IPS DF 6.9 (cell line): ENCODE measurements at regions not wholly inside any gene's neighbourhood (a gene's known extent, or its start where the extent isn't known, plus 50 kb on each side); places are given as distances from the start of the nearest gene placed in this dataset.

Experiments
- DNase-seq: peaks from one replicate; pipeline ENCODE4 v3.0.0-alpha.2; 2013; ENCODE audit warnings: low read depth, low spot score
- H3K27ac ChIP-seq: one replicate; pipeline ENCODE4 v1.5.1; 2013; ENCODE audit warnings: low read length, control low read depth
- H3K27me3 ChIP-seq: 2 replicates; pipeline ENCODE4 v1.6.1; 2013; ENCODE audit warnings: mild to moderate bottlenecking, low read length; ENCODE audit not compliant: control insufficient read depth, insufficient read depth
- H3K36me3 ChIP-seq: 2 replicates; pipeline ENCODE4 v1.6.1; 2013; ENCODE audit warnings: low read length; ENCODE audit not compliant: control insufficient read depth, insufficient read depth
- H3K4me1 ChIP-seq: 2 replicates; pipeline ENCODE4 v1.6.1; 2013; ENCODE audit warnings: low read length; ENCODE audit not compliant: control insufficient read depth, insufficient read depth
- H3K4me3 ChIP-seq: 2 replicates; pipeline ENCODE4 v1.5.1; 2013; ENCODE audit warnings: mild to moderate bottlenecking, low read length
- H3K9me3 ChIP-seq: 2 replicates; pipeline ENCODE4 v1.6.1; 2013; ENCODE audit warnings: low read length, inconsistent platforms; ENCODE audit not compliant: control insufficient read depth, insufficient read depth
- WGBS: extraction: QIAGEN DNeasy Blood & Tissue Kit; methylation state at CpG from one replicate; pipeline ENCODE4 v1.1.7; 2013; ENCODE audit warnings: mixed read lengths, missing lambda C conversion rate; ENCODE audit not compliant: insufficient read length, insufficient coverage; 5-methylcytosine and 5-hydroxymethylcytosine counted together

DNA sequence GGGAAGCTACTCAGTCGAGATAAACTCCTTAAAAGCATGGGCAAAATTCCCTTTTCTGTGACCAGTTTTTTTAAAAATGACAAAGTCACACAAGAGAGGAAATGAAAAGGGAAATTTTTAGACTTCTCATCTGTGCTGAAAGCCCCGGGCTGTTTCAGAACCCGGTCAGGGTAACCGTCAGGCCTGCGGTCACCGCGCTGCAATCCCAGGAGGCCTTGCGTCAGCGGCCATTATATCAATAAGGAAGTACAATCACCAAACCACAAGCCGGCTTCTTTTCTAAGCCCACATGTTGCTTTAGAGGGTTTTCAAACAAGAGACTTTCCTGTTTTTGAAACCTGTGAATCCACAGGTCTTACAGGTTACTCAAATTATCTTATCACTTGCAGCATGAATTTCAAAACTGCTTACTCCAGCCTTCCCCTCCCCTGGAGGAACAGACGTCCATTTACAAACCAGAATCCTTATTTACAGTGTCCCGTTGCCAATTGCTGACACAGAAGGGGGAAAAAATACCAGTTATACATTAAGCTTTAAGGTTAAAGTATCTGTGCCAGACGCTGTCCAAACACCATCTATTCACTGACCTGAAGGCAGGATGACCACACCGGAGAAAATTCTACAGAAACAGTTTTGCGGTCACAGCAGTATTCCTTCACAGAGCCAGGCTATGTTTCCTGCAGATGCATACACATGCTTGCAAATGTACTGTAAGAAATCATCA lies 165.3 kb downstream of the TOMM20 start:
- no peaks in the 10 kb centered on the region for H3K27me3 ChIP-seq
- H3K4me3 ChIP-seq, result no peak overlapping the region
- WGBS, result no CpG with 5 or more reads among the region's 15 CpGs
- no peak for DNase-seq
- H3K27ac ChIP-seq, result no peak overlapping the region
- H3K9me3 ChIP-seq, result no peaks in the 10 kb centered on the region
- H3K36me3 ChIP-seq, result no peaks in the 10 kb centered on the region
- H3K4me1 ChIP-seq, result no peaks in the 10 kb centered on the region

GRCh38 chr1:234962340-234962989 lies 166.2 kb downstream of the TOMM20 start:
- Histone ChIP-seq H3K27ac (no peak overlapping the region), H3K4me3 (no peak overlapping the region), H3K36me3 (no peaks in the 10 kb centered on the region), H3K27me3 (no peaks in the 10 kb centered on the region), H3K9me3 (no peaks in the 10 kb centered on the region), H3K4me1 (peaks cover 5% of the 10 kb centered on the region; the same call in 1 of the 2 replicates)
- no CpG with 5 or more reads among the region's 9 CpGs for WGBS
- no peak for DNase-seq

GRCh38 chr1:234961456-234962339 lies 166.9 kb downstream of the TOMM20 start:
- H3K4me3 ChIP-seq, result no peak overlapping the region
- no peak overlapping the region for H3K27ac ChIP-seq
- DNase-seq, result no peak
- no CpG with 5 or more reads among the region's 9 CpGs for WGBS
- no peaks in the 10 kb centered on the region for H3K36me3 ChIP-seq
- H3K27me3 ChIP-seq, result no peaks in the 10 kb centered on the region
- H3K4me1 ChIP-seq, result peaks cover 5% of the 10 kb centered on the region; the same call in 1 of the 2 replicates
- H3K9me3 ChIP-seq, result no peaks in the 10 kb centered on the region

DNA sequence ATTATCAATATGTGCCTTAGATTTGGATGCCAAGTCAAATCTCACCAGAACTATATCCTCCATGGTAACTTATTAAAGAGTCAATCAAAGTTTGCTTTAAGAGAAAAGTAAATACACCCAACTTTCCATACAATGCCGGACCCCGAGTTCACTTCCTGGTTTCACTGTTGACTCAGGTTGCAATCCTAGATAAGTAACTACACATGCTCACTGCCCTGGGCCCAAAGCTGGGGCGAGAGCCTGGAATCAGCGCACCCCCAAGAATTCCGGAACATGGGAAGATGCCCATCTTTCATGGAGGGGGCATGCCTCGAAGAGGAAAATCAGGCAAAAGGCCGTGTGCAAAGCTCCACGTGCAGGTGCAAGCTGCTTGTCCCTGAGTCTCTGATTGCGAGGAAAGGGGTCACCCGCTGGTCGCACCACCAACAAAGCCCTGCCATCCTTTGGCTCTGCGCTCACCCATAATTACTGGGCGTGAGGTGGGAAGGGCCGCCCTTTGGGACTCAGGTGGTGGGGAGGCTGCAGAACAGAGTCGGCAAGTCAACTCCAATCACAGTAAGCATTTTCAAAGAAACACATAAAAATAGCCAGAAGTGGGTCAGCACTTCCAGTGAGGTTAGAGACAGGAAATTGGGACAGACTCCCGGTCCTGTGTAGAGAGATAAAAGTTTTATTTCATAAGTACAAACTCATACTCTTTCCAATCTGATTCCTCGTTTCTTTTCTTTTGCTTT lies 167.7 kb downstream of the TOMM20 start:
- no peak overlapping the region for H3K27ac ChIP-seq
- no peak overlapping the region for H3K4me3 ChIP-seq
- DNase-seq, result no peak
- no peaks in the 10 kb centered on the region for H3K27me3 ChIP-seq
- H3K4me1 ChIP-seq, result peaks cover 5% of the 10 kb centered on the region; the same call in 1 of the 2 replicates
- H3K36me3 ChIP-seq, result no peaks in the 10 kb centered on the region
- H3K9me3 ChIP-seq, result no peaks in the 10 kb centered on the region
- WGBS, result no CpG with 5 or more reads among the region's 17 CpGs

GRCh38 chr1:234958706-234959657 lies 169.7 kb downstream of the TOMM20 start:
- no peak for DNase-seq
- no peak overlapping the region for H3K4me3 ChIP-seq
- no peak overlapping the region for H3K27ac ChIP-seq
- WGBS, result no CpG with 5 or more reads among the region's 21 CpGs
- H3K36me3 ChIP-seq, result no peaks in the 10 kb centered on the region
- H3K9me3 ChIP-seq, result no peaks in the 10 kb centered on the region
- peaks cover 7% of the 10 kb centered on the region; the same call in 1 of the 2 replicates for H3K4me1 ChIP-seq
- H3K27me3 ChIP-seq, result no peaks in the 10 kb centered on the region

GRCh38 chr1:234958066-234958705 lies 170.5 kb downstream of the TOMM20 start:
- Histone ChIP-seq H3K4me1 (peaks cover 7% of the 10 kb centered on the region; the same call in 1 of the 2 replicates), H3K27ac (no peak overlapping the region), H3K36me3 (no peaks in the 10 kb centered on the region), H3K9me3 (no peaks in the 10 kb centered on the region), H3K4me3 (no peak overlapping the region), H3K27me3 (no peaks in the 10 kb centered on the region)
- WGBS, result no CpG with 5 or more reads among the region's 13 CpGs
- no peak for DNase-seq

- WGBS, result no CpG with 5 or more reads among the region's 14 CpGs
- Histone ChIP-seq H3K4me3 (no peak overlapping the region), H3K9me3 (no peaks in the 10 kb centered on the region), H3K36me3 (no peaks in the 10 kb centered on the region), H3K4me1 (peaks cover 7% of the 10 kb centered on the region; the same call in 1 of the 2 replicates), H3K27me3 (no peaks in the 10 kb centered on the region), H3K27ac (no peak overlapping the region)
- no peak for DNase-seq
Observed at GRCh38 chr1:234957330-234958065, 171.1 kb downstream of the TOMM20 start.

- DNase-seq, result no peak
- Histone ChIP-seq H3K4me3 (no peak overlapping the region), H3K4me1 (peaks cover 7% of the 10 kb centered on the region; the same call in 1 of the 2 replicates), H3K27ac (no peak overlapping the region), H3K27me3 (no peaks in the 10 kb centered on the region), H3K36me3 (no peaks in the 10 kb centered on the region), H3K9me3 (no peaks in the 10 kb centered on the region)
- WGBS, result no CpG with 5 or more reads among the region's 11 CpGs
Observed at GRCh38 chr1:234956821-234957329, 171.8 kb downstream of the TOMM20 start.
